GM19324 (cell line): ENCODE measurements at regions not wholly inside any gene's neighbourhood (a gene's known extent, or its start where the extent isn't known, plus 50 kb on each side); places are given as distances from the start of the nearest gene placed in this dataset.

ENCODE experiments used
- ATAC-seq: cut with Tn5 transposase; IDR thresholded peaks from one replicate; pipeline ENCODE4 v1.9.1; 2021; ENCODE audit warnings: mild to moderate bottlenecking, moderate library complexity; ENCODE audit not compliant: unreplicated experiment, low FRiP score

DNA sequence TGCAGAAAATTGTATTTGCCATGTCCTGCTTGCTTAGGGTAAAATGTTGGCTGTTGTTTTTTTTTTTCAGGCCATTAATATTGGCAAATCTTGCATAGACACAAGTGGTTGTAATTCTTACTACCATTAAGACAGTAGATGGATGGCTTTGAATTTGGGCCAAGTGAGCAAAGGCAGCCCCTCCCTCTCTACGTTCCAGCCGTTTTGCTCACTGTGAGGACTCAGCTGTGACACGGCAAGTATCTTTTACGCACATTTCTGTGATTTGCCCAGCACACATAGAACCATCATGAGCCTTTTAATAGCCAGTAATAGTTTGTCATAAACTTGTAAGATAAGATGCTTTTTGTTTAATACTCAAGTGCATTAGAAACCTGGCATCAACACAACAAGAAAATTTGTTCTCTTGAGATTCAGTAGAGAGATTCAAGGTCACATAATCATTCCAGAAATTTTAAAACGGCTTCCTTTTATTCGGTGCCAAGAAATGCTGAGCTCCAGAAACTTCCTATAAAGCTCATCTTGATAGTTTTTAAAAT lies 205.2 kb upstream of the ADCY2 start:
- no peak for ATAC-seq

DNA sequence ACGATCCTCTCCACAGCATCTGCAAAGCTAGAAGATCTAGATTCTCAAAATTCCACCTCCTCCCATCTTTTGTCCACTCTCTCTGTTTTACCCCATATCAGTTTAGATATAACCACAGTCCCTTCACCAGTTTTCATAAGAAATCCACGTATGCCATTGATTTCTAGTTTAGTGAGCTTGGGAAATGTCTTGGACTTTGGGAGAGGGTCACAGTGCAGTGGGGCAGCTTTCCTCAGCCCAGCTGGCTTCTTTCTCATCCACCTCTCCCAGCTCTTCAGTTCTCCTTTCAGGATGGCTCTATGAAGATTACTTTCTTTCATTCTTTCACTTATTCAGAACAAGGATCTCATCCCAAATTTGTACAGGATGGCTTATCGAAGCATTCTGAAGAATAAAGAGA lies 203.9 kb upstream of the ADCY2 start:
- no peak for ATAC-seq

DNA sequence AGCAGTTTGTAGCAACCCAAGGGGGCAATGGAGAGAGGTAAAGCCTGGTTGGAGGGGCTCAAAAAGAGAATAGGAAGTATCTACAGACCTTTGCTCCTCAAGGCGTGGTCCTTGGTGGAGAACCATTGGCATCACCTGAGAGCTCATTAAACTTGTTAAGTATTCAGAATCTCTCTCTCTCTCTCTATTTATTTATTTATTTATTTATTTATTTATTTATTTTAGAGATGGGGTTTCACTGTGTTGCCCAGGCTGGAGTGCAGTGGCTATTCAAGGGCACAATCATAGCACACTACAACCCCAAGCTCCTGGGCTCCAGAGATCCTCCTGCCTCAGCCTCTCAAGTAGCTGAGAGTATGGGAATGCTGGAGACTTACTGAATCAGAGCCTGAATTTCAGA lies 193.1 kb upstream of the ADCY2 start:
- ATAC-seq: no peak

DNA sequence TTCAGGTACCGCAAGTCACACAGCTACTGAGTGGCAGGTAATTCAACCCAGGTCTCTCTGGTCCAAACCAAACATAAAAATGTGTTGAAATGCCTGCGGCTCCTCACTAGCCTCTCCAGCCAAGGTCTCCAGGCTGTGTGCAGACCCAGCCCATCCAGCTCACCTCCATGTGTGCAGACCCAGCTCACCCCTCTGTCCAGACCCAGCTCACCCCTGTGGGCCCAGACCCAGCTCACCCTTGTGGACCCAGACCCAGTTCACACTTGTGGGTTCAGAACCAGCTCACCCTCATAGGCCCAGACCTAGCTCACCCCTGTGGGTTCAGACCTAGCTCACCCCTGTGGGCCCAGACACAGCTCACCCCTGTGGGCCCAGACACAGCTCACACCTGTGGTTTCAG lies 188.0 kb upstream of the ADCY2 start:
- no peak for ATAC-seq

DNA sequence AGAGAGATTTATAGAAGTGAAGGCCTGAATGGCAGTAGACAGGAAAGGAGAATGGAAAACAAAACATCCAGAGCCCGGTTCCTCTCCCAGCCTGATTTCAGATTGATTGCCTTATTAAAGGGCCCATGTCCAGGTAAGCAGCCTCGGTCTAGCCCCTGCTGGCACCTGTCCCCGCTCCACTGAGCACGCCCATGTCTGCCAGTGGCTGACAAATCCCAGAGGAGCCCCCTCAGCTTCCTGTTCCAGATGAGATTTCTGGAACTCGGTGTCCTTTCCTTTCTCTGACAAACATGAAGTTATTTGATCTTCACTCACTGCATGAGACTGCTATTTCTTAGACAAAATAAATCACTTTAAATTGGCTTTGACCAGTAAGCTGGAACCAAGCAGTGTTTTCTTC lies 187.0 kb upstream of the ADCY2 start:
- ATAC-seq: no peak

DNA sequence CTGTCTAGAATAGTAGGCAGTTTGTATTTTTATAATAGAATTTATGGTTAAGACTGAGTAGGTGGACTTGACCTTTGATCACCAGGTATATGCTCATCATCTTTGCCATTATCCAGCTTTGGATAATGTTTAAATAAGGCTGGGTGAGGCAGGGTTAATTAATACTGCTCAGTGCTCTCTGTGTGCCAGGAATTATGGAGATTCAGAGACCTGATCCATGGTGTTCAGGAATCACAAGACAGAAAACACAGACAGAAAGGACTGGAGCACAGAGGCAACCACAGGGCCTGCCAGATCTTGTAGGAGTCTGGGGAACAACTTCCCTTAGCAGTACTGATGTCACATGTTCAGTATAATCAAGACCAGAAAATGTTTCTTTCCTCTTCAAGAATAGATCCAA lies 186.3 kb upstream of the ADCY2 start:
- ATAC-seq: no peak

DNA sequence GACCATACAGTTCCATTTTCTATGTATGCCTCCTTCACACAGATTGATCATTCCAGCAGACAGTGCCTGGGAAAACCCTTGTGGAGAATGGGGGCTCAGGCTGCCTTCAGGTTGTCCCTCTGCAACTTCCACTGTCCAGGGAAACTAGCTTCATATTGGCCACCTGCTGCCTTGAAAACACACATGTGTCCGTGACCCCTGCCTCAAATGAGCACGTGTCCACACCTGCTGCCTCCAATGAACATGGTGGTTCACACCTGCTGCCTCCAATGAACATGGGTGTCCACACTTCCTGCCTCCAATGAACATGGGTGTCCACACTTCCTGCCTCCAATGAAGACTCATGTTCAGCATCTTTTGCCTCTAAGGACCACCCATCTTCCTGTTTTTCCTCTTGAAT lies 185.4 kb upstream of the ADCY2 start:
- no peak for ATAC-seq

DNA sequence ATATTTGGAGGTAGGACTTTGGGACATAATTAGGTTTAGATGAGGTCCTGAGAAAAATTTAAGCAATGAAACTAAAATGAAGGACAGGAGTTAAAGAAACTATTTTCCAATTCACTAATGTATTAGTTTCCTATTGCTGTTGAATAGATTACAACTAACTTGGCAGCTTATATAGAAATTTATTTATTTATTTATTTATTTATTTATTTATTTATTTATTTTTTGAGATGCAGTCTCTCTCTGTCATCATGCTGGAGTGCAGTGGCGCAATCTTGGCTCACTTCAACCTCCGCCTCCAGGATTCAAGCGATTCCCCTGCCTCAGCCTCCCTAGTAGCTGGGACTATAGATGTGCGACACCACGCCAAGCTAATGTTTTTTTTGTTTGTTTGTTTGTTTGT lies 182.4 kb upstream of the ADCY2 start:
- ATAC-seq: no peak

DNA sequence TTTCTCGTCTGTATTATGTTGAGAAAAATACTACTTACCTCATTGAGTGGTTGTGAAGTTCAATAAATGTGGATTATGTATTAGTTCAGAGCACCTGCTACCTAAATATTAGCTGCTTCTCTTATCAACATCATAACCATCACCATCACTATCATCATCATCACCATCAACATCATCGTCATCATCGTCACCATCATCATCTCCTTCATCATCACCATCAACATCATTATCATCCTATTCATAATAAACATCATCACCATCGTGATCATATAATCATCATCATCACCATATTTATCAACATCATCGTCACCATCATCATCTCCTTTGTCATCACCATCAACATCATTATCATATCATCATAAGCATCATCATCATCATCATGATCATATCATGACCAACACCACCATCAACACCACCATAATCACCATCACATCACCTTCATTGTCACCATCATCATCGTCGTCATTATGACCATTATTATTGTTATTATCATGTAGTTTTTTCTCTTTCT lies 181.0 kb upstream of the ADCY2 start:
- no peak for ATAC-seq

DNA sequence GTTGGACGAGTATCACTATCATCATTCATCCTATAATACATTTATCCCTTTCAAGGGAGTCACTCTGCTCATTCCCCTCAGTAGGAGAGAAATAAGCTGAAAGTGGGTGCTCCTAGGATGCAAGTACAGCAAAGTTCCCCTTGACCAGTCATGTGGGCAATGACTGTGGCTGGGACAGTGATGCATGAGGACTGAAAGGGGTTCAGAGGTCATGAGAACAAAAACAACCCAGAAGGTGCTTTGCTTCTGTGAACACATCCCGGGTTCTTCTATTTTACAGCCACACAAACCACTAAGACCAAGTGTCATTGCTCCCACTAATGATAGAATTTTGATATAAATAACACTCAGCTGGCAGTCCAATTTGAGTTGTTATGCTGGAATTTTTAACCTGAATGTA lies 177.8 kb upstream of the ADCY2 start:
- no peak for ATAC-seq

DNA sequence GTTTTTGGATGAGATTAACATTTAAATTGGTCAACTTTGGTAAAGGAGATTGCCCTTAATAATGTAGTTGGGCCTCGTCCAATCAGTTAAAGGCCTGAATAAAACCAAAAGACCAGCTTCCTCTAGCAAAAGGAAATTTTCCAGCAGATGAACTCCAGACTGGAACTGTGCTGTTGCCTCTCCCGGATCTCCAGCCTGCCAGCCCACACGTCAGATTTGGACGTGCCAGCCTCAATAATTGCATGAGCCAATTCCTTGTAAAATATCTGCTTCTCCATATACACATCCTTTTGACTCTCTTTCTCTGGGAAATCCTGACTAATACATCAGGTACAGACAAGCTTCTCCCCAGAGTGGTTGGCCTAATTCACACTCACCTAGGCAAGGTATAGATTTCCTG lies 175.8 kb upstream of the ADCY2 start:
- no peak for ATAC-seq

DNA sequence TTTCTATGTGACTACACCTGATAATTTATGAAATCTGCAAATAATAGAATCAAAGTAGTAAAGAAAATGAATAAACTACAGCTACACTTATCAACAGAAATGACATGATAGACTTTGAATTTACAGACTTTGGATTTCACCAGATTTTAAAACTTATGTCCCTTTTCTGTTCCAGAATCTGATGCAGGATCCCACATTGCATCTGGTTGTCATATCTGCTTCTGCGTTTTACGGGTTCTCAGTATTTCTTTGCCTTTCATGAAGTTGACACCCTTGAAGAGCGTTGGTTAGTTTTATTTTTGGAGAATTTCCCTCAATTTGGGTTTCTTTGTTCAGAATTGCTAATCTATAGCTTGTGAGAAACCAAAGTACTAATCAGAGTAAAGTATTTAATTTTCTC lies 174.9 kb upstream of the ADCY2 start:
- ATAC-seq: no peak

DNA sequence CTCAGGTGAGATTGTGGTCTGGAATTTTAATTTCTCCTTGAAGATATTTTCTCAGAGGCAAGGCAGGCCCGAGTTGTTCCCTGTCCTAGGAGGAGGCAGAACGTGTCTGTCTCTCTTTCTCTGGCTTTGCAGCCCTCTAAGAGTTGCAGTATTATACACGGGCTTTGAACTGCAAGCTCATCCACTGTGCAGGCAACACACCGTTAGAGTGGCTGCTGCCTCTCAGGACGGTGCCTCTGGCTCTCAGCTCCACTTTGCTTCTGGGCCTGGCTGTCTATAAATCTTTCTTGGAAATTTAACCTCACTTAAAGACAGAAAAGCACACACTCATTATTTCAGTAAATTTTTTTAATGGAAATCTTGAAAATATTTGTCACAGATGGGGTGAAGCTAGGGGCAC lies 170.1 kb upstream of the ADCY2 start:
- no peak for ATAC-seq

DNA sequence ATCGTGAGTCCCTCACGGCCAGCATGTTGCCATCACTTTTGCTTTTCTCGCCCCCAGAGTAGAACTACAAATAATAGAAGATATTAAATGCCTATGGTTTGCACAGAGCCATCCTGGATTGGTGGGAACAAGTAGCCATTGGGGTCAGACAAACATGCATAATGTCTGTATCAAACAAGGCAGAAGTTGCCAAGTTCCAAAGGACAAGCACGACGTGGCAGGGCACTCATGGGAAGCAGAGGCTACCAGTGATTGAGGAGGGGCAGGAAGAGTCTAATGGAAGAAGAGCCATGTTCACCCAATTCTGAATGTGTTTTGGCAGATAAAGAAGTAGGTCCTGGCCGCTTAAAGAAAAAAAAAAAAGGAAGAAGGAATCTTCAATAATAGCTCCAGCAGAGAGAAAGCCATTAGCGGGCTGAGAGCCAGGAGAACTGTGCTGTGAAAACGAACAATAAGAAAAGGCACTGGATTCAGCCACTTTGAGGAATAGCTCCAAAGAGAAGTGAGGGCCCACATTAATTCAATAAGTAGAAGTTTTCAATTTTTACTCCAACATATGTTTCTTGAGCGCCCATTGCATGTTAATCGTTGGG lies 153.7 kb upstream of the ADCY2 start:
- no peak for ATAC-seq

DNA sequence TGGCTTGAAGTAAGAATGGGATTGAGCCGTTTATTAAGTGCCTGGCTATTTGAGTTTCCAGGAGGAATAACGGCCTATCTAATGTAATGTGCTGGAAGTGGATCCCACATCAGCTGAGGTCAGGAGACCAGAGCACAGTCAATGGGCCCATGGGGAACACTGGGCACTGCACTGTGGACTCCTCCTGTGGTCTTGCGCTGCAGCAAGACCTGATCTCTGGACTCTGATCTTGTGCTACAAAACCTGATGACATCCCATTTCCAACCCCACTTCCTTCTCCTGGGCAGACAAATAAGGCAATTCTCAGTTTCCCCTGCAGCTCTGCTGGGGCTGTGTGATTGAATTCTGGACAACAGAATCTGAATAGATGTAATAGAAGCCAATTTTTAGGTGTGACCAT lies 151.7 kb upstream of the ADCY2 start:
- no peak for ATAC-seq

DNA sequence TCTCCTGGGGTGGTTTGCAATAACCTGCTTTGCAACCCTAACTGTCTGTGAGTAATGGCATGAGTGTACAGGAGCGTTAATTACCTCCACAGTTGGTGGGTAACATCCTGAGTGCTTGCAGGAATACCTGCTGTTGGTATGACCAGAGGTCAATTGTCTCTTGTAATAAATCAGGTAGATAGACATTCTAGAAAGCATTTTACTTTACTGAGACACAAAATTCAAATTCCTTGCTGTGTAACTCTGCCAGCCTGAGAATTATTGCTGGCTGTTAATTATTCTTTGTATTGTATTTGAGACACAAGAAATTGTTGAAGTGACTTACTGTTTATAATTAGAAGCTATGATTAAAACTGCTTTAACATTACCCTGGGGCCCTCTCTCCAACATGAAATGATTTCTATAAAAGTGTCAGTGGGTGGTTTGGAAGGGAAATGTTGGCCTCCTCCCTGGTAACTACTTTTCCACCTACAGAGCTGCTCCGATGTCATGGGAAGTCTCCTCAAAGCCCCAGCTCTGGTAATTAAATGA lies 150.8 kb upstream of the ADCY2 start:
- no peak for ATAC-seq

DNA sequence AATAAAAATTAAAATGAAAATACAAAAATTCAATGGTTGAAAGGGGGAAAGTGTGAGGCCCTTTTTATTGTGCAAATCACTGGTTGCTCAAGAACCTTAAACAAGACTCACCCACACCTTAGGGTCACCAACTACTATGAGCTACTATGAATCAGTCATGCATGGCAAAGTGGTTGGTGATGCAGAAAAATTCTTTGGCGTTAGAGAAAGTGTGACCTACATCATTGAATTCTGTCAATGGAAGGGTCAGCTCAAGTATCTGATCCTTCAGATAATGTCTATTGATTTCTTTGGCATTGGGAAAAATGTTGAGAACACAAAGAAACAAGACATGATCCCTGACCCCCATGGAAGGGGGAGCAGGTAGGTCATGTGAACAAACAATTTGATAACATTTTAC lies 149.7 kb upstream of the ADCY2 start:
- no peak for ATAC-seq

DNA sequence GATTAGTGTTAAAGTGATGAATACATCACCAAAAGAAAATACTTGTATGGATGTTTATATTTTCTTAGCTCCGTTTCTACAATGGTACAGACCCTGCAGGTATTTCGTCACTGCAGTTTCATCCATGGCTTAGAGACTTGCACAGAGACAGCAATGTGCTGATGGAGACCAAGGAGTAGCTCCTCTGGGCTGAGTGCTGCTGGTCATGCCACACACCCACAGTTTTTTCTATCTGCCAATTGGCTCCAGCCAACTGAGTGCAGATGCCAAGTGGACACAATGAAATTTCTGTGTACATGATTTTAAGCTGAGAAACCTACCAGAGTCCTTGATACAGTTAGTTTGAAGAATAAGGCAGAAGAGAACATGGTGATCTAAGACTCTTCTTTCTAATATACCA lies 145.9 kb upstream of the ADCY2 start:
- ATAC-seq: no peak

DNA sequence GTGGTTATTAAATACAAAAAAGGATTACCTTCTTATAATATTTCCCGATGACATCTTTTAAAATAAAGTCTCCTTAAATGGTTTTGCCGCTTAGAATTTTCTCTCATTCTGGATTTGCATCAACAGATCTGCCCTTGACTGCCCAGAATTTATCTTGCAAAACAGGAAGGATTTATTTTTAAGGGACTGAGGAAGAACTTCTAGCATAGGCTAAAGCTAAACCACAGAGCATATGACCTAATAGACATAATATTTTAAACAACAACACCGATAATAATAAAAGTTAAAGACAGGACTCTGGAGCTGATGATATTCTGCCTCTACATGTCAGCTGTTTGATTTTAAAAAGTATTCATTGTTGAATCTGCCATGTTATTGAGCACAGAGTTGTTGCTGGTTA lies 145.3 kb upstream of the ADCY2 start:
- no peak for ATAC-seq

DNA sequence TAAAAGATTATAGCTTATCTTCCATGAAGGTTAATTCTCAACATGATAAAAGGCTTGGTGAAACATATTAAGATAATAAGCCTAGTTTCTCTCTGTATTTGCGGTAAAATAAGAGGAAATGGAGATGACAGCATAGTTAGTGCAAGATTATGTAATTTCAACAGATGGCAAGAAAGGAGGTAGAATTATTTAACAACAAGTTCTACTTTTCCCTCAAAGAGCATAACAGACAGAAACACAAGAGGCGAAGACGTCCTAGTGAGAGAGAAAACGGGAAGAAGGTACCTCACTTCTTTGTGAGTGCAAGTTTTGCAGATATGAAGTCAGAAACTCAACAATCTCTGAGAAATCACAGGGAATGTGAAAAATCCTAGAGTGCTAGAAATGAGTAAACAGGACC lies 144.8 kb upstream of the ADCY2 start:
- no peak for ATAC-seq

DNA sequence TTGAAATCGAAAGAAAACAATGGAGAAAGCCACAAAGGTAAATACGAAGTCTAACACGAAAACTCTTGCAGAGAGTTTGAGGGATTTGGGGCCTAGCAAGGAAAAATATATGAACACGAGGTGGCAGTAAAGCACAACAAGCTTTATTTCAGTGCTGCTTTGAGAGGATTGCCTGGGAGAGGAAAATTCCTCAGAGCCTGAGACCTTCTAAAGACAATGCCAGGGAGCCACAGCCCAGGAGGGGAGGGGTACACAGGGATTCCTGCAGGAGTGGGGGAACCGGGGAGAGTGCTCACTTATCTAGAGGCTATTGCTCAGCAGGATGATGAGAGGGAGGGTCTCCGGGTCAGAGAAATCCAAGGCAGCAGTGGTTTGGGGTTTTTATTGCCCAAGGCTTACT lies 134.9 kb upstream of the ADCY2 start:
- ATAC-seq: no peak

DNA sequence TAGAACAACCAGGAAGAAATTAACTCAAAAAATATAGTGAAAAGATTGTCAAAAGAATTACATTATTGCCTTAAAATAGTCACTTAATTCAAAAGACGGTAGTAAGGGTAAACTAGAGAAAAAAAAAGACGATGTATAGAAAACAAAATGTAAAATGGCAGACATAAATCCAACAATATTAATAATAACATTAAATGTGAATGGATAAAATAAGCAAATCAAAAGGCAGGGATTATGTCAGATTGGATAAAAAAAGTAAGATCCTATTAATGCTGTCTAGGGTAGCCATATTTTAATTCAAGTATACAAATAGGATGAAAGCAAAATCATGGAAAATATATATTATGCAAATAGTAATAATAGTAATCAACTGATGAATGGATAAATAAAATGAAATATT lies 134.0 kb upstream of the ADCY2 start:
- no peak for ATAC-seq
